NT2/D1 (cell line): ENCODE measurements at regions not wholly inside any gene's neighbourhood (a gene's known extent, or its start where the extent isn't known, plus 50 kb on each side); places are given as distances from the start of the nearest gene placed in this dataset.

ENCODE experiments used
- YY1 ChIP-seq: IDR thresholded peaks from 2 replicates; pipeline ENCODE4 v1.6.1; 2011; ENCODE audit not compliant: insufficient read length, insufficient read depth
- ZNF274 ChIP-seq: IDR thresholded peaks from 2 replicates; pipeline ENCODE4 v1.6.1; 2011; ENCODE audit warnings: mild to moderate bottlenecking, low read depth, low read length

- TF ChIP-seq ZNF274 (no peak), YY1 (no peak)
Observed at GRCh38 chr13:87333599-87333998, 337.6 kb upstream of the SLITRK5 start.
